ENCODE measurements at regions not wholly inside any gene's neighbourhood (a gene's known extent, or its start where the extent isn't known, plus 50 kb on each side); places are given as distances from the start of the nearest gene placed in this dataset.

DNA sequence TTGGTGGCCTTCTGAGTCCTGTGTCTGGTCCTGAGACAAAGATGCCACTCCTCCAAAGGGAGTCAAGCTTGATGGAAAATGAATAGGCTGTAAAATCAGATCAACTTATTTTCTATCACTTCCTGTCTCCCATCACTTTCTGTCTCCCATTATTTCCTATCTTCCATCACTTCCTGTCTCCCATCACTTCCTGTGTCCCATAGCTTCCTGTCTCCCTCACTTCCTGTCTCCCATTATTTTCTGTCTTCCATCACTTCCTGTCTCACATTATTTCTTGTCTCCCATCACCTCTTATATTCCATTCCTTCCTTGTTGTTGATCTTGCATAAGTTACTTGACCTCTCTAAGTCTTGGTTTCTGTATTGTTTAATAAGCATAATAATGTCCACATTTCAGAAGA is 418.5 kb upstream of the EEF2KMT start:
- TF ChIP-seq, protein P1, sequence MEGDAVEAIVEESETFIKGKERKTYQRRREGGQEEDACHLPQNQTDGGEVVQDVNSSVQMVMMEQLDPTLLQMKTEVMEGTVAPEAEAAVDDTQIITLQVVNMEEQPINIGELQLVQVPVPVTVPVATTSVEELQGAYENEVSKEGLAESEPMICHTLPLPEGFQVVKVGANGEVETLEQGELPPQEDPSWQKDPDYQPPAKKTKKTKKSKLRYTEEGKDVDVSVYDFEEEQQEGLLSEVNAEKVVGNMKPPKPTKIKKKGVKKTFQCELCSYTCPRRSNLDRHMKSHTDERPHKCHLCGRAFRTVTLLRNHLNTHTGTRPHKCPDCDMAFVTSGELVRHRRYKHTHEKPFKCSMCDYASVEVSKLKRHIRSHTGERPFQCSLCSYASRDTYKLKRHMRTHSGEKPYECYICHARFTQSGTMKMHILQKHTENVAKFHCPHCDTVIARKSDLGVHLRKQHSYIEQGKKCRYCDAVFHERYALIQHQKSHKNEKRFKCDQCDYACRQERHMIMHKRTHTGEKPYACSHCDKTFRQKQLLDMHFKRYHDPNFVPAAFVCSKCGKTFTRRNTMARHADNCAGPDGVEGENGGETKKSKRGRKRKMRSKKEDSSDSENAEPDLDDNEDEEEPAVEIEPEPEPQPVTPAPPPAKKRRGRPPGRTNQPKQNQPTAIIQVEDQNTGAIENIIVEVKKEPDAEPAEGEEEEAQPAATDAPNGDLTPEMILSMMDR (IDR thresholded peaks at IDR 0.05 in 4 of 5, conservative IDR thresholded peaks at IDR 0.05 in 1 of 5) = no peak
- TF ChIP-seq POLR2A (IDR thresholded peaks at IDR 0.05) = no peak
